ENCODE measurements at regions not wholly inside any gene's neighbourhood (a gene's known extent, or its start where the extent isn't known, plus 50 kb on each side); places are given as distances from the start of the nearest gene placed in this dataset.

GRCh38 chr2:20937353-20937752, 106.5 kb downstream of the APOB start:
- DNase-seq: no peak
- Mint-ChIP-seq H3K36me3 (ENCODE audit: low read depth) (no peaks in the 10 kb centered on the region), H3K9me3 (no peaks in the 10 kb centered on the region; the same call in 1 of the 2 replicates), H3K27ac (no peak overlapping the region), H3K27me3 (ENCODE audit: insufficient read depth) (peaks cover 2% of the 10 kb centered on the region; the same call in 1 of the 2 replicates), H3K4me3 (no peak overlapping the region), H3K4me1 (ENCODE audit: low read depth) (no peaks in the 10 kb centered on the region)
- TF ChIP-seq CTCF (IDR thresholded peaks at IDR 0.05): no peak

GRCh38 chr2:20935168-20935775, 108.6 kb downstream of the APOB start:
- no peak for DNase-seq
- H3K9me3 Mint-ChIP-seq: peaks cover 9% of the 10 kb centered on the region
- peaks cover 1% of the 10 kb centered on the region; the same call in 1 of the 2 replicates for H3K27me3 Mint-ChIP-seq (ENCODE audit: insufficient read depth)
- H3K4me1 Mint-ChIP-seq (ENCODE audit: low read depth): no peaks in the 10 kb centered on the region
- no peaks in the 10 kb centered on the region for H3K36me3 Mint-ChIP-seq (ENCODE audit: low read depth)
- H3K4me3 Mint-ChIP-seq: no peak overlapping the region
- TF ChIP-seq CTCF (IDR thresholded peaks at IDR 0.05): no peak
- H3K27ac Mint-ChIP-seq: no peak overlapping the region

DNA sequence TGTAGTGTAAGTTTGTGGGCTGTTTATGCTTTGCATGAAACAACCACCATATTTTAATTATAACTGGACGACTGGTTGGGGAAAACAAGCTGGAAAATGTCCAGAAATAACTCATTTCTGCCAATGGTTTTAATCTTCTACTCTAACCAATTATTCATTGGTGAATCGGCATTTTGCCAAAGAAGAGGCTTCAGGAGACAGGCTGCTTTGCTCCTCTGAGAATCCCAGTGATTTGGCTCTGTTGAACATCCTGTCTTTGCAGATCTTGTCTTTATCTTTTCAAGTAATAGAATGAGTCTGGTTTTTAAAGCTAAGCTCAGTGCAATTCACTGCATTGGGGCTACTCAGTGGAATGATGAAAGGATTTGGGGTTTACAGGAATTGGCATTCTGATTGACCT, 109.6 kb downstream of the APOB start:
- Mint-ChIP-seq H3K27ac (no peak overlapping the region), H3K4me1 (ENCODE audit: low read depth) (no peaks in the 10 kb centered on the region), H3K4me3 (no peak overlapping the region), H3K36me3 (ENCODE audit: low read depth) (no peaks in the 10 kb centered on the region), H3K27me3 (ENCODE audit: insufficient read depth) (peaks cover 1% of the 10 kb centered on the region; the same call in 1 of the 2 replicates), H3K9me3 (peaks cover 10% of the 10 kb centered on the region)
- DNase-seq: no peak
- TF ChIP-seq CTCF (IDR thresholded peaks at IDR 0.05): no peak

- Mint-ChIP-seq H3K4me1 (ENCODE audit: low read depth) (no peaks in the 10 kb centered on the region), H3K9me3 (peaks cover 15% of the 10 kb centered on the region), H3K36me3 (ENCODE audit: low read depth) (no peaks in the 10 kb centered on the region), H3K27me3 (ENCODE audit: insufficient read depth) (peaks cover 1% of the 10 kb centered on the region; the same call in 1 of the 2 replicates), H3K27ac (no peak overlapping the region), H3K4me3 (no peak overlapping the region)
- no peak for TF ChIP-seq CTCF (IDR thresholded peaks at IDR 0.05)
- no peak for DNase-seq
These were observed 110.2 kb downstream of the APOB start for GRCh38 chr2:20933714-20934113.

DNA sequence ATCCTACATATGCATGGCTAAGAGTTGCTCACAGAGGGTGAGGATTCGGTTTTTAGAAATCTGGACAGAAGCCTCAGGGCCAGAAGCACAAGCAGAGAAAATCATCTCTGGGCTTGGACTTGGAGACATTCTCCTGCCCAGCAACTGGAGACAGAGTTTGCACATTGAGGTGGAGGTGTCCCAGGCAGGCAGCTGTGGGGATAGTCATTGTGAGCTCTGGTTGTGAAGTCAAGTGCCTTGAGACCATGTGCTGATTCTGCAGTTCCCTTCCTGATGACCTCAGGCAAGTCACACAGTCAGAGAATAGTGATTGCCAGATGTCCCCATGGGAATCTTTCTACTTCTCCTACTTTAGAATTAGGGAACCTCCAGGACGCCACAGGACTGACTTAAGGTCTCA, 108.4 kb upstream of the LDAH start:
- Mint-ChIP-seq H3K27me3 (ENCODE audit: insufficient read depth) (peaks cover 1% of the 10 kb centered on the region; the same call in 1 of the 2 replicates), H3K4me3 (no peak overlapping the region), H3K9me3 (peaks cover 30% of the 10 kb centered on the region), H3K27ac (no peak overlapping the region), H3K4me1 (ENCODE audit: low read depth) (no peaks in the 10 kb centered on the region), H3K36me3 (ENCODE audit: low read depth) (no peaks in the 10 kb centered on the region)
- no peak for TF ChIP-seq CTCF (IDR thresholded peaks at IDR 0.05)
- no peak for DNase-seq

Data from HFFc6 (cell line).